ENCODE measurements at regions not wholly inside any gene's neighbourhood (a gene's known extent, or its start where the extent isn't known, plus 50 kb on each side); places are given as distances from the start of the nearest gene placed in this dataset.
"Not testable (repeated sequence)": the region's sequence is repeated elsewhere in the genome, so short reads cannot be mapped to it uniquely, and the experiment has no call there.

DNA sequence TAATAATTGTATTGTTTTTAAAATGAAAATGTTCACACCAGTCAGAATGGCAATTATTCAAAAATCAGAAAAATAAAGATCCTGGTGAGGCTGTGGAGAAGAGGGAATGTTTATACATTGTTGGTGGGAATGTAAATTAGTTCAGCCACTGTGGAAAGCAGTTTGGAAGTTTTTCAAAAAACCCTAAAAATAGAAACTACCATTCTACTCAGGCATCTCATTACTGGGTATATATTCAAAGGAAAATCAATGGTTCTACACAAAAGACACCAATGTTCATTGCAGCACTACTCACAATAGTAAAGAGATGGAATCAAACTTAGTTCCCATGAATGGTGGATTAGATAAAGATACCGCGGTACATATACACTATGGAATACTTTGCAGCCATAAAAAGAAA is 461.5 kb upstream of the ADGRB3 start:
- Histone ChIP-seq H3K4me3 (ENCODE audit: low read depth, low read length) (no peak overlapping the region), H3K36me3 (ENCODE audit: control insufficient read depth, insufficient read depth, low read length) (no peaks in the 10 kb centered on the region), H3K27me3 (ENCODE audit: control insufficient read depth, insufficient read depth, low read length) (no peaks in the 10 kb centered on the region)
- TF ChIP-seq, protein P1, sequence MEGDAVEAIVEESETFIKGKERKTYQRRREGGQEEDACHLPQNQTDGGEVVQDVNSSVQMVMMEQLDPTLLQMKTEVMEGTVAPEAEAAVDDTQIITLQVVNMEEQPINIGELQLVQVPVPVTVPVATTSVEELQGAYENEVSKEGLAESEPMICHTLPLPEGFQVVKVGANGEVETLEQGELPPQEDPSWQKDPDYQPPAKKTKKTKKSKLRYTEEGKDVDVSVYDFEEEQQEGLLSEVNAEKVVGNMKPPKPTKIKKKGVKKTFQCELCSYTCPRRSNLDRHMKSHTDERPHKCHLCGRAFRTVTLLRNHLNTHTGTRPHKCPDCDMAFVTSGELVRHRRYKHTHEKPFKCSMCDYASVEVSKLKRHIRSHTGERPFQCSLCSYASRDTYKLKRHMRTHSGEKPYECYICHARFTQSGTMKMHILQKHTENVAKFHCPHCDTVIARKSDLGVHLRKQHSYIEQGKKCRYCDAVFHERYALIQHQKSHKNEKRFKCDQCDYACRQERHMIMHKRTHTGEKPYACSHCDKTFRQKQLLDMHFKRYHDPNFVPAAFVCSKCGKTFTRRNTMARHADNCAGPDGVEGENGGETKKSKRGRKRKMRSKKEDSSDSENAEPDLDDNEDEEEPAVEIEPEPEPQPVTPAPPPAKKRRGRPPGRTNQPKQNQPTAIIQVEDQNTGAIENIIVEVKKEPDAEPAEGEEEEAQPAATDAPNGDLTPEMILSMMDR (IDR thresholded peaks at IDR 0.05; ENCODE audit: insufficient read depth, low read depth, low read length), result no peak
- no peak for DNase-seq (ENCODE audit: low read depth)
- ChIA-PET CTCF (no interaction called here), POLR2A (no interaction called here)

DNA sequence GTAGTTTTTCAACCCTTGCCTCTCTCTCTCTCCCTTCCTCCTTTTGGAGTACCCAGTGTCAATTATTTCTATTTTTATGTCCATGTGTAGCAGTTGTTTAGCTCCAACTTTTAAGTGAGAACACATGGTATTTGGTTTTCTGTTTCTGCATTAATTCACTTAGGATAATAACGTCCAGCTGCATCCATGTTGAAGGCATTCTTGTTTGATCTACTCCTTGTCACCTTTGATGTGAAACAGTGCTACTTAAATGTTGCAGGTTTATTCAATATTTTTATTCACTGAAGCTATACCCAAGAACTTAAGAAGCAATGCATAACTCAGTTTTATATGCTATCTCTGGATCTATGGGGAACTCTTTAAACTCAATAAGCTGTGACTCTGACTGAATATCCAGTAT is 465.2 kb upstream of the ADGRB3 start:
- TF ChIP-seq, protein P1 (IDR thresholded peaks at IDR 0.05; ENCODE audit: insufficient read depth, low read depth, low read length), result no peak
- no peaks in the 10 kb centered on the region for H3K36me3 ChIP-seq (ENCODE audit: control insufficient read depth, insufficient read depth, low read length)

DNA sequence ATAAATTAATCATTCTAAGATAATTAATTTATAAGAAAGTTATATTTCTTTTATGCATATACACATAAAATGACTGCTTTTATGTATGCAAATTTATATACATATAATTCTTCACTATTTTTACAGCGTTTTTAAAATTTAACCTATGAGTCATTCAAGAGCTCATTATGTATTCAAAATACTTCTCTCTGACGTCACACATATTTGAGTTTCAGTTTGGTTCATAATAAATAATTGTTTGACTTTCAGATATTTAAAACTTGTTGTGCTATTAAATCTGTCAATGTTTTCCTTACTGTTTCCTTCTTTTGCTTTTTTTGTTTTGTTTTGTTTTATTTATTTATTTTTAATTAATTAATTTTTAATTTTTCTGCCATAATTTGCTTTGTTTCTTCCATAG is 467.5 kb upstream of the ADGRB3 start:
- DNase-seq (ENCODE audit: low read depth), result no peak
- Histone ChIP-seq H3K36me3 (ENCODE audit: control insufficient read depth, insufficient read depth, low read length) (no peaks in the 10 kb centered on the region), H3K27me3 (ENCODE audit: control insufficient read depth, insufficient read depth, low read length) (no peaks in the 10 kb centered on the region), H3K4me3 (ENCODE audit: low read depth, low read length) (no peak overlapping the region)
- CTCF ChIA-PET, result no interaction called here
- POLR2A ChIA-PET, result no interaction called here
- TF ChIP-seq, protein P1 (IDR thresholded peaks at IDR 0.05; ENCODE audit: insufficient read depth, low read depth, low read length), result no peak

More for the DNA sequence above, 465.2 kb upstream of the ADGRB3 start:
- no peak for DNase-seq (ENCODE audit: low read depth)
- ChIA-PET CTCF (no interaction called here), POLR2A (no interaction called here)
- Histone ChIP-seq H3K4me3 (ENCODE audit: low read depth, low read length) (no peak overlapping the region), H3K27me3 (ENCODE audit: control insufficient read depth, insufficient read depth, low read length) (no peaks in the 10 kb centered on the region)

DNA sequence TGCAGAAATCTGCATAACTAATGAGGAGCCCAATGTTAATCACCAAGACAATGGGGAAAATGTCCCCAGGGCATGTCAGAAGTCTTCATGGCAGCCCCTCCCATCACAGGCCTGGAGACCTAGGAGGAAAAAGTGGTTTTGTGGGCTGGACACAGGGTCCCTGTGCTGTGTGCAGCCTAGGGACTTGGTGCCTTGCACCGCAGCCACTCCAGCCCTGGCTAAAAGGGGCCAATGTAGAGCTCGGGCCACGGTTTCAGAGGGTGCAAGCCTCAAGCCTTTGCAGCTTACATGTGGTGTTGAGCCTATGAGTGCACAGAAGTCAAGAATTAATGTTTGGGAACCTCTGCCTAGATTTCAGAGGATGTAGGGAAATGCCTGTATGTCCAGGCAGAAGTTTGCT is 474.3 kb upstream of the ADGRB3 start:
- POLR2A ChIA-PET; DNase-seq (ENCODE audit: low read depth); H3K36me3 ChIP-seq (ENCODE audit: control insufficient read depth, insufficient read depth, low read length); CTCF ChIA-PET; H3K4me3 ChIP-seq (ENCODE audit: low read depth, low read length); H3K27me3 ChIP-seq (ENCODE audit: control insufficient read depth, insufficient read depth, low read length): not testable (repeated sequence)

DNA sequence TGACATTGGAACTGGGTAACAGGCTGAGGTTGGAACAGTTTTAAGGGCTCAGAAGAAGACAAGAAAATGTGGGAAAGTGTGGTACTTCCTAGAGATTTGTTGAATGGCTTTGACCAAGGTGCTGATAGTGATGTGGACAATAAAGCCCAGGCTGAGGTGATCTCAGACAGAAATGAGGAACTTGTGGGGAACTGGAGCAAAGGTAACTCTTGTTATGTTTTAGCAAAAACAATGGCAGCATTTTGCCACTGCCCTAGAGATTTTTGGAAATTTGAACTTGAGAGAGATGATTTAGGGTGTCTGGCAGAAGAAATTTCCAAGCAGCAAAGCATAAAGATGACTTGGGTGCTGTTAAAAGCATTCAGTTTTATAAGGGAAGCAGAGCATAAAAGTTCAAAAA is 474.7 kb upstream of the ADGRB3 start:
- no peaks in the 10 kb centered on the region for H3K36me3 ChIP-seq (ENCODE audit: control insufficient read depth, insufficient read depth, low read length)
- POLR2A ChIA-PET, result no interaction called here
- CTCF ChIA-PET, result no interaction called here
- DNase-seq (ENCODE audit: low read depth), result no peak
- H3K4me3 ChIP-seq (ENCODE audit: low read depth, low read length), result no peak overlapping the region
- TF ChIP-seq, protein P1 (IDR thresholded peaks at IDR 0.05; ENCODE audit: insufficient read depth, low read depth, low read length), result no peak
- H3K27me3 ChIP-seq (ENCODE audit: control insufficient read depth, insufficient read depth, low read length), result no peaks in the 10 kb centered on the region

DNA sequence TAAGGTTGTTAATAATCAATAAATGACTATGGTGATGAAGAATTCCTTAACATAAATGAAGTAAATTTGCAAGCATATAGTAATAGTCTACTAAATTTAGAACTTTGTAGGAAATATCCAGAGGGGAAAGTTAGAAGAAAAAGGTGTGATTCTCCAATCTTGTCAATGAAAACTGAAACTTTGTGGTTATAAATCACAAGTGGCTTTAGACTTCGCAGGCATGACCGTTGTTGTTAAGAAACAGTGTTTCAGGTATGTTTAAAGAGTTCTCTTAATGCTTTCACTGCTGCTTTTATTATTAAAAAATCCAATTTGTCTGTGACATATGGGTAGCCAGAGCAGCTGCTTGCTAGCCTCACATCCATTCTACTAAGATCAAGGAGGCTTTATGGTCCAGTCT is 475.6 kb upstream of the ADGRB3 start:
- no peaks in the 10 kb centered on the region for H3K27me3 ChIP-seq (ENCODE audit: control insufficient read depth, insufficient read depth, low read length)
- ChIA-PET POLR2A (no interaction called here), CTCF (interaction anchor here (0.6 kb wide), 1 partner anchor 315 kb away, joined by 3 read pairs; no protein-coding TSS in a partner anchor)
- no peaks in the 10 kb centered on the region for H3K36me3 ChIP-seq (ENCODE audit: control insufficient read depth, insufficient read depth, low read length)
- no peak for DNase-seq (ENCODE audit: low read depth)
- TF ChIP-seq, protein P1 (IDR thresholded peaks at IDR 0.05; ENCODE audit: insufficient read depth, low read depth, low read length), result no peak
- H3K4me3 ChIP-seq (ENCODE audit: low read depth, low read length), result no peak overlapping the region
